GM18909 (cell line): ENCODE measurements at regions not wholly inside any gene's neighbourhood (a gene's known extent, or its start where the extent isn't known, plus 50 kb on each side); places are given as distances from the start of the nearest gene placed in this dataset.

Experiments
- ATAC-seq: cut with Tn5 transposase; IDR thresholded peaks from one replicate; pipeline ENCODE4 v1.9.1; 2021; ENCODE audit warnings: mild to moderate bottlenecking; ENCODE audit not compliant: unreplicated experiment, poor library complexity

DNA sequence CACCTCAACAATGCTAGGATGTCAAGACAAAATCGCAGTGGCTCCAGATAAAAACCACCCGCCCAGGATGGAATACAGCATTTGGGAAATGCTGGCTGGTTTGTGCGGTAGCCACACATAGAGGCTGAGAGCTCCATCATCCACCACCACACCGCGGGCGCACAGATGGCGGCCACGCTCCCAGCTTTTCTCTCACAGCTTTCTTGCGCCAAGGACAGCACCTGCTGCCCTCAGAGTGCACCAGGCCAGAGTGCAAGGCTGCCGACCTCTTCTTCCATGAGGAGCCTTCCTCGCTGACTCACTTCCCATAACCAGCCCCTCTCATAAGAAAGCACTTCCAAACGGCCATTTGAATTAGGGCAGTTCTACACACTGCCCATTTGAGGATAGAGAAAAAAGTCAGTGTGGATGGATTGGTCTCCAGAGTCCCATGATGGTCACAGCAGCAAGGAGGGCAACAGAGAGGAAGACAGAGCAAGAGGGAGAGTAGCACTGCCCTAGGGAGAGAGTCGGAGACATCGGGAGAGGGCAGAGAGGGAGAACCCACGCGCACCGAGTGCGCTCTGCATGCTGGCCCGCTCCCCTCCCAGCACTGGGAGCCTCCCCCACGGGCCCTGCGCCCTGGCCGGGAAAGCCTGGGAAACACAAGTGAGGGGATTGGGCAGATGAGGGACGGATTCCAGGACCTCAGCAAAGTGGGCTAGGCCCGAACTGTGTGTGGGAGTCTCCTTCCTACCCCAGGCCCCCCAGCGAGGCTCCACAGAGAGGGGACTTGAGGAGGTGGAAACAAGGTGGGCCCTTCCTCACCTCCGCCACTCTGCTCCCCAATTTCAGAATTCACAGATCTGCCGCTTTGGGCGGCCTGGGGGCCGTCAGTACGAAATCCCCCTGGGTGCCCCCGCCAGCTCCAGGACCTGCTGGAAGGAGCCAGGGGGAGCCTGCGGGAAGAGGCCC lies 156.9 kb downstream of the USP12 start:
- no peak for ATAC-seq

DNA sequence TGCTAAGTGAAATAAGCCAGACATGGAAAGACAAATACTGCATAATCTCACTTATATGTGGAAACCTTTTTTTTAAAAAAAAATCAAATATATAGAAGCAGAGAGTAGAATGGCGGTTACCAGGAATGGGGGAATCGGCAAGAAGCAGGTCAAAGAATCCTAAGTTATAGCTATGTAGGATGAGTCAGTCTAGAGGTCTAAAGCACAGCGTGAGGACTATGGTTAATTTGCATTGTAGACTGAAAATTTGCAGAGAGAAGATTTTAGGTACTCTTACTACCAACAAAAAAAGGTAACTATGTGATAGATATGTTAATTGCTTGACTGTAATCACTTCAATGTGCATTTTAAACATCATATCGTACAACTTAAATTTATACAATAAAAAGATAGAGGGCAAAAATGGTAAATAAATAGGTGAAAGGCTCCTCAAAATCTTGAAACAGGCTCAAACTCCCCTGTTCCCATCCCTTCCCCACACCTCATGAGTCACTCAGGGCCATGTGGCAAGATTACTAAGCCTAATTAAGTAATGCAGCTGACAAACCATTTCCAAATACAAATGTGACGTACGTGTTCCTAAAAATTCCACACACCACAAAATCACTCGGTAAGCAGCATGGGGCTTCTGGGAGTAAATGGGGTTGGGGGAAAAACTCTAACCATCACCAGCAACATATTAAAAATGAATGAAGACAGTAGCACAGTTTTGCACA lies 159.0 kb downstream of the USP12 start:
- no peak for ATAC-seq

DNA sequence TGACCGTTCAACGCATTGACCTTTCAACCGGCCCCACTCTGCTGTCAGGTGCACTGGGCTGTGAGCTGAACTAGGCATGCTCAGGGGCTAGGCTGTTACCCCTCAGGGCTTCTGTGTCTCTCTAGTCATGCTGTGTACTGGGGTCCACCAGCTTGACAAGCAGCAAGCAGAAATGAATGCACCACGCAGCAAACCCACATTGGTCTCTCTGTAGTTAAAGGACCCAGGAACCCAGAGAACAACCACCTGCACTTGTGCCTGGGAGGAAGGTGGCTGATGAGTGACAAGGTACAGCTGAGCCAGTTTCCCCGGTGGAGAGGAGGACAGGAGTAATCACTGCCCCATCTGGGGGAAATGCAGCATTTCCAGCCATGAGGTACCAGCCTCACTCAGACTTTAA lies 159.9 kb downstream of the USP12 start:
- no peak for ATAC-seq

DNA sequence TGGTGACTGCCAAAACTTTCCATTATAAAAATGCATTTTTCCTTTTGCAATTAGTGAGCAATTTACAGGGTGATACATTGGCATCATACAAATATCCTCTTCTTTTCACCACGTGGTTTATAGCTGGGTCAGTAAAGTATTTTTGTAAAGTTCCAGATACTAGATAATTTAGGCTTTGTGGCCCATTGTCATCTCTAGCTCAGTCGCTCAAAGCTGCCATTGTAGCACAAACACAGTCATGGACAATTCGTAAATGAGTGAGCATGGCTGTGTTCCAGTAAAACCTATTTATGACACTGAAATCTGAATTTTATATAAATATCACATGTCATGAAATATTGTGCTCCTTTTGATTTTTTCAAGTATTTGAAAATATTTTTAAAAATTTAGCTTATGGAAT lies 162.9 kb downstream of the USP12 start:
- no peak for ATAC-seq

DNA sequence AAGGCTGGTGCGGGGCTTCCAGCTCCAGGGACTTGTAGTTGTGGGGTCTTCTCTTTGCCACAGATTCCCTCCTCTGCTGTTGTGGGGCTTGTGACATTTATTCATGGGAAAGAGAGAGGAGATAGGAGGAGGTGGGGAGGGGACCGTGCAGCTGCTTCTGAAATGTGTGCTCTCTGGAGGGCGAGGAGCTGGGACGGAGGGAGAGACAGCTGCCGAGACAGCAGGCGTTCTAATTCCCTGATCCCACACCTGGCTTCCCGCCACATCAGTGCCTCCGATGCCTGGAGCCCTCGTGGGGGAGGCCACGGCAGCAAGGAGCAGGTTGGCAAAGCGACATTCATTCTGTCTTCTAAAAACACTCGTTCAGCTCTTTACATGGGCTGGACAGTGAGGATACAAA lies 164.4 kb downstream of the USP12 start:
- ATAC-seq = no peak

DNA sequence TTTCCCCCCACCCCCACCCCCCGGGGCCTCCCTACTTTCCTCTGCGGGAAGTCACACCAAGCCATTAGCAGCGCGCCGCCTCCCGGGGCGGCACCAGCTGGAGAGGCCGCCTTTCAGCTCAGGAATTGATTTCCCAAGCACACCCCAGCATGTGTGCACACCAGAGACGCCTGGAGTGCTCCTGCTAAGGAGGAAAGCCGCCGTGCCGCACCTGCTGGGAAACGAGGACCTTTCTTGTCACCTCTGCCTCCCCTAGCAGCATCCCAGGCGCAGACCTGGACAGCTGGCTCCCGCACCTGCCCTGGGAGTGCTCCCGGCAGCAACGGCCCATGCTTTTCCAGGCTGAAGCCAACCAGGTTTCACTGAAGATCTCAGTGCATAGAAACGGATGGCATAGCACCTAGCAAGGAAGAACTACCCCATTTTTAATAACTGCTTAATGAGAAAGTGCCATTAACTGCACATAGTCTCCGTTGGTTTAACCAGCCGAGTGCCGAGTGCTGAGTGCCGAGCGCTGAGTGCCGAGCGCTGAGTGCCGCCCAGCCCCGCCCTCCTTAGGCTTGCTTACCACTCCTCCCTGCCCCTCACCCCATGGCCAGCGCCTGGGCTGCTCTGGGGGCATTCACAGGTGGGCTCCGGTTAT lies 165.0 kb downstream of the USP12 start:
- ATAC-seq = no peak

DNA sequence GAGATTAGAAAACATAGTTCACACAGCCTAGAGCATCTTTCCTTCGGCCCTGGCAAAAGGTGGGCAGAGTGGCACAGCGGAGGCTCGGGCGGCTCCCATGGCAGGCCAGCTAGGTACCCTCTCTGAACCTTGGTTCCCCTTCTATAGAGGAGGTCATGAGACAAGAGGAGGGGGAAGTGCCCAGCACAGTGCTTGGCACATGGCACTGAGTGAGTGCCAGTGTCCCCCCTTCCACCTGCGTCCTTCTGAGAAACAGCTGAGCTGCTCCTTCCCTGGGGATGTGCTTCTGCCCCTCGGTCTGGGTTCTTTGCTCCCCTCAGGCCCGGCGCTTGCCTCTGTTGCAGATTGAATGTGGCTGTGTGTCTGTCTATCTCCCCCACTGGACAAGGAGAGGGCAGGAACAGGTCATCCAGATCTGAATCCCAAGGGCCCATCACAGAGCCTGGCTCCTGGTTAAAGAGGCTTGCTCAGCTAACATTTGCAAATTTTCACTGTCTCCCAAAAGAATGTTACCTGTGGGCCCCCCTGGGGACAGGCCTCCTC lies 165.6 kb downstream of the USP12 start:
- no peak for ATAC-seq

DNA sequence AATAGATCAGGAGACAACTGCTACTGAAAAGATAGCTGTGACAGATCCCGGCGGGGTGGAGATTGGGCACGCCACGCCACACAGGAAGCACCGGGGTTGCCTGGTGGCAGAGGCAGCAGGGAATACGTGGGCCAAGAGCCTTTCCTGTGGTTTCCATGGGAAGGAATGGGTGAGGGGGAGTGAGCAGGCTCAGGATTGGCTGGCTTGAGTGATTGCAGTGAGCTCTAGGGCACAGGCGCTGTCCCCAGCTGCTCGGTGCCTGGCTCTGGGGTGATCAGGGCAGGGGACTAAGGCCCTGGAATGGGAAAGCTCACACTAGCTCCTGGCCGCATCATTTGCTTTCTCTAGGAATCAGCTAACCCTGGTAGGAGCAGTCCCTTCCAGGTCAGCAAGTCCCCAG lies 166.1 kb downstream of the USP12 start:
- ATAC-seq = no peak

DNA sequence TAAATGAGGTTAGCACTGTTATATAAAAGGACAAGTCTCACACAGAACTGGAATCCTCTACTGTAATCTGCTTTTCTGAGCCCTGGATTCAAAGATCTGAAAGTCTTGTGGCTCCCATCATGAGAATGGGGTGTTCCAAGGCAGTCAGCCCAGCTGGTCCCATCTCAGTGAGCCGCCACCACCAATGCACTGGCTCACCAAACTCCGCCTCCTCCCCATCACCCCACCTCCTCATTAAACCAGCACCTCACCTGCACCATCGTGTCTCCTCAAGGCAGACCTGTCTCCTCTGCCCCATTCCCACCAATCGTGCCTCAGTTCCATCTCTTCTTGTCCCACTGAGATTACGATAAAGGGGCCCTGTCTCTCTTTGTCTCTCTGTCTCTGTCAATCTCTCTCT lies 166.7 kb downstream of the USP12 start:
- no peak for ATAC-seq

DNA sequence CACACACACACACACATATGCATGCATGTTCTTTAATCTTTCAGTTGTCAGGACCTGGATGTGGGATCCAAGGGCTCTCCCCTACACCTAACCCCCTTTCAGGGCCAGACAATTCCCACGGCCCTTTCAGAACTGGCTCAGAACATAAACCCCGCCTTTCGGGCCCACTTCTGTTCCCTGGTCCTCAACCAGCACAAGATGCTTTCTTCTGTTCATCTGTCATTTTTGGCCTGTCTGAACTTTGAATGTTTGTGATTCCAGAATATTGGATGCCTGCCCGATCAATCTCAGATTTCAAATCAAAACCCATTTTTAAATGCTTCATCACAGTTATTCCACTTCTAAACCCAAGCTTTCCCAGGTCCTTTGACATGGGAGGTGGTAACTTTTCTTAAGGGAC lies 167.3 kb downstream of the USP12 start:
- no peak for ATAC-seq

DNA sequence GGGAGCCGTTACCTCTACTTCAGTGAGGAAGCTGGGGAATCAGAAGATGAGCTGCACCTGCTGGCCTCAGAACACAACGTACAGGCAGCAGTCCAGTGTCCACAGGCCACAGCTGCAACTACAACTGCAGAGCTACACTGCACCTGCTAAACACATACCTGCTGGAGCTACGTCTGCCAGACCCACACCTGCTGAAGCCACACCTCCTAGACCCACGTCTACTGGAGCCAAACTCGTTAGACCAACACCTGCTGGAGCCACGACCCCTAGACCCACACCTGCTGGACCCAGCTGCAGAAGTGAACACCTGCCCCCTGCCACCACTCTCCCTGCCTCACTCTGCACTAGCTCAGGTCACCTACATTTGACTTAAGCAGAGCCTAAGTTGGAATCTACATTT lies 169.9 kb downstream of the USP12 start:
- ATAC-seq = no peak

DNA sequence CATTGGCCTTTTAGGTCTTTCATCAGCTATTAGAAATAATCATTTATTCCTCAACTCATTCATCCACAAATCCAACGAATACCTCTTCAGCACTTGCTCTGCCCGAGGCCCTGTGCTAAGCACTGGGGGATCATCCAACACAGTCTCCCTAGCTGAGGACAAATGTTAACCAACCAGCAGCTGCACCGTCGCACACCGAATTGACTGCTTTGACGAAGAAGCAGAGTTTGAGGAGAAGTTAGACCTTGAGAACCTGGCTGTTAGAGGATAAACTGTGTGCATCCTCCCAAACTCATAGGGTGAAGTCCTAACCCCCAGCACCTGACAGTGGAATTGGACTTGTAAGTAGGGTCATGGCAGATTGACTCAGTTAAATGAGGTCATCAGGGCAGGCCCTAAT lies 170.9 kb downstream of the USP12 start:
- ATAC-seq = no peak

DNA sequence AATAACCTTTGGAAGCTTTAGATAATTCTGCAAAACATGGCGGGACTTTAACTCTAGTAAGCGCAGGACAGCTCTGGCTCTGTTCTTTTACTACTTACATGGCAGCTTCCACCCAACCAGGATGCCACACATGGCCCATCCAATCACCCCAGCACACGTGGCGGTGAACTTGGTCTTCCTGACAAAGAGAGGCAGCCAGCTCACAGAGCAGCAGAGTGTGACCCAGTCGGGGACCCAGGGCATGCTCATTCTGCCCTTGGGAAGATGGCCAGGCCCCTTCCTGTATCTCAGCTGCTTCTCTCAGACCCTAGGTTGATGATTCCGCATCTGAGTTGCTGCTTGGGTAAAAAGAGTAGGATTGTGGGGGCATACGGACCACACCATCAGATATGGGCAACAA lies 172.1 kb downstream of the USP12 start:
- ATAC-seq = no peak

DNA sequence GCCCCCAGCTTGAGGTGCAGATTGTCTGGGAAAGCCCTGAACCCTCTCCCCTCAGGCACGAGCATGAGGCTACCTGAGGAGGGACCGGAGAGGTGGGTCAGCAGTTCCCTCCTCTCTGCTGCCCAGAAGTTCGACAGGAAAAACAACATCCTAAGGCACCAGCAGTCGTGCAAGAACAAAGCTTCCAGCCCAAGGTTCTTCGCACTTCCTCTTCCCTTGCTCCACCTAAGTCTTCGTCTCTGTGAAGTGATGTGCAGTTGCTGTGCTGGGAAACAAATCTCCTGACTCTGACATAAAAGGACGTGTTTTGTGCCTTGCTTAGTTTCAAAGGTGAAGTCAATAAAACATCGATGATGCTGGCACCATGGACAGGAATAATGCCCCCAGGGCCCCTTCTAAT lies 173.3 kb downstream of the USP12 start:
- ATAC-seq = no peak

DNA sequence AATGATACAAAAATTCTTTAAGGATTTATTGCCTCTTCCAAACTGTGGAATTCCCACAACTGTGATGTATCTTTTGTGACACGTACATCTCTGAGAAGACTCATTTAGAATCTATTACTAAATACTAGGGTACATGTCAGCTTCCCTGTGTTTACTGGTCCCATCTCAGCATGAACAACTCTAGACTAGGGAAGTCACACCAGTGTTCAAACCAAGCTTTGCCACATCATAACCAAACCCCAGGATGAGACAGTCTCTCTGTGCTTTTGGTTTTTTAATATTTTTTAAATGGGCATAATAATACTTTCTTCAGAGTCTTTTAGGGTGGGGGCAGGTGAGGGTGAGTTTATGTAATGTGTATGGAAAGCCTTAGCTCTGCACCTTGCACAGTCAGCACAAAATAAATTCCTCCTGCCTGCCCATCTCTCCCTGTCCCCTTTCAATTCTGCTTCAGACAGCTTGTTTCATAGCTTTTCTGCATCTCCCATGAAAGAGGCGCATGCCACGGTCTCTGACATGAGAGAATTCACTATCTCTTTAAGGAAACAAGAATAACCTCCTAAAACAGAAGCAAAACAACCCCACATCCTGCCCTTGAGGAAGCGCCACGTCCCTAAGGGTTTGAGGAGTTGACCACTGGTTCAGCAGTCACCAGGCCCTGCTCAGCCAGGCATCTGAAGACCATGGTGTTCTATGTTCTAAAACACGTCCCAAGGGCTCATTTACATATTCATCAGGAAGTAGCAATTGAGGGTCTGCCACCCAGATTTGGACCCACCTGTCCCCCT lies 174.5 kb downstream of the USP12 start:
- ATAC-seq = peak; percentile 95

DNA sequence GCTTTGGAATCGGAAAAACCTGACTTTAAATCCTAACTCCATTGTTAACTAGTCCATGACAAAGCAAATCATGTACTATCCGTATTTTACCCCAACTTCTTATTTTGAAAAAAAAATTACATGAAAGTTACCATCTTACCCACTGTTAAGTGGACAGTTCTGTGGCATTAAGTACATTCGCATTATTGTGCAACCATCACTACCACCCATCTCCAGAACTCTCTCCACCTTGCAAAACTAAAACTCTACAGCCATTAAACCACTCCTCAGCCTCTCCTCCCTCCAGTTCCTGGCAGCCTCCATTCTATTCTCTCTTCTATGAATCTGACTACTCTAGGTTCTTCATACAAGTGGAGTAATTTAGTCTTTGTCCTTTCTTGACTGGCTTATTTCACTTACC lies 176.5 kb downstream of the USP12 start:
- ATAC-seq = no peak

DNA sequence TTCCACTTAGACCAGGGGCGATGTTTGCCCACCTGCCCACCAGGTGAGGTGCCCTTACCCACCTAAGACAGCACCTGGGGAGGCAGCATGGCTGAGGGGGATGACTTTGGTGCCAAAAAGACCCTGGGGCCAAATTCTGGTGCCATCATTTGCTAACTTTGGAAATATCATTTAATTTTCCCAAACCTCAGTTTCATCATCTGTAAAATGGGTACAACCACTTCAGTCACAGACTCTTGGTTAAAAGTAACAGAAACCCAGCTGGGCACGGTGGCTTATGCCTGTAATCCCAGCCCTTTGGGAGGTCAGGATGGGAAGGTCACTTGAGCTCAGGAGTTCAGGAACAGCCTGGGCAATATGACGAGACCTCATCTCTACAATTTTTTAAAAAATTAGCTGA lies 177.8 kb downstream of the USP12 start:
- ATAC-seq = no peak

DNA sequence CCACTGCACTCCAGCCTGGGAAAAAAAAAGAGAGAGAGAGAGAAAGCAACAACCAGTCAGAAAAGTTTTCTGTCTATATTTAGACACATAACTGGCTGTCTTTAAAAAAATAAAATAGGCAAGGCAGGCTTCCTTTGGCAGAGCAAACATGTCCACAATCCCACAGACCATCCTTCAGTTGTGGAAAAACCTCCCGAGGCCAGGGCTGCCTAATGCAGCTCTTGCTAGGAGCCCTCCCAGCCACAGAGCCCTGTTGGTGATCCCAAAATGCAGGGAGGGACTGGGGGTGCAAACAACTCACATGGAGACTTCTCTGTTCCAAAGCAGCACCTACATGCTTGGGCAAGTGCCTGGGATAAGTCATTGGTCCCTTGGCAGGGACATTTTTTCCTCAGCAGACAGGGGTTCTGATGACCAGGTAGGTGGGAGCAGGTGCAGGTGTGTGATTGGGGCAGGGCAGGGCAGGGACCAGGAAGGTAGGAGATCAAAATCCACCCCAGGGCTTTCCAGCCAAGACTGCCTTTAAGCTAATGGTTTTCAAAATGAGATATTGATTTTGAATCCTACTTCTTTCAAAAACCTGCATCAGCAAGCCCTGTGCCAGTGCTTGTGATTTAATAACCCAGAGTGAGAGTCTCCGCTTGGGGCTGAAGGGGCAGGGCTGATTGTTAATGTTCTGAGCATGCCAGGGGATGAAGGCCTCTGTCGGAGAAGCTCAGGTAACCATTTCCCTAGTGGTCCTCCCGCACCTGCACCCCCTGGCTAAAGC lies 178.5 kb downstream of the USP12 start:
- no peak for ATAC-seq

DNA sequence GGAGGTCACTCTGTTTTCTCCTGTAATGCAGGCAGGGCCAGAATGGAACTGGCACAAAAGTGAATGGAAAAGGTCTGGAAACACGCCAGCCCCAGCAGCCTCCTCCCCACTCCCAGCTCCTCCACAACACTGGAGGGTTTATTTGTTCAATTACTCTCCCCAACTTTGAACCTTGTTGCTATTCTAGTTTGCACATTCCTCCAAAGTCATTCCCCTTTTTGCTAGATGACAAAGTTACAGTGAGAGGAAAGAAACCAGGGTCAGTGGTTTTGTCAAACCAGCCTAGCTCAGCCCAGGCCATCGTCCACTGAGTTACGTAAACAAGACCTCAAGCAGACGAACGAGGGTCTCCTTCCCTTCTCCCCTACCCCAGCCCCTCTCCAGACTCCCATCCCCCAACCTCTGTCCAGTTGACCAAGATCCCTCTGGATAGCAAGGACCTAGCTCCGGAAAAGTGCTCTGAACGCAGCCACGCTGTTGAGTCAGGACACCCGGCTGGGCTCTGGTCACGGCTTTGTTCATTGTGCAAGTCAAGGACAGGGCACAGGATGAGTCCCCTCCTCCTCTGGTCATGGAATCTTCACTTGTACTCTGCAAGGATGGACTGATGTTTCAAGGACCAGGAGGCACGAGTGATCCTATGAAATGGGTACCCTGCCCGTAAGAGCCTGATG lies 180.0 kb downstream of the USP12 start:
- ATAC-seq = no peak
